ENCODE measurements at regions not wholly inside any gene's neighbourhood (a gene's known extent, or its start where the extent isn't known, plus 50 kb on each side); places are given as distances from the start of the nearest gene placed in this dataset.

DNA sequence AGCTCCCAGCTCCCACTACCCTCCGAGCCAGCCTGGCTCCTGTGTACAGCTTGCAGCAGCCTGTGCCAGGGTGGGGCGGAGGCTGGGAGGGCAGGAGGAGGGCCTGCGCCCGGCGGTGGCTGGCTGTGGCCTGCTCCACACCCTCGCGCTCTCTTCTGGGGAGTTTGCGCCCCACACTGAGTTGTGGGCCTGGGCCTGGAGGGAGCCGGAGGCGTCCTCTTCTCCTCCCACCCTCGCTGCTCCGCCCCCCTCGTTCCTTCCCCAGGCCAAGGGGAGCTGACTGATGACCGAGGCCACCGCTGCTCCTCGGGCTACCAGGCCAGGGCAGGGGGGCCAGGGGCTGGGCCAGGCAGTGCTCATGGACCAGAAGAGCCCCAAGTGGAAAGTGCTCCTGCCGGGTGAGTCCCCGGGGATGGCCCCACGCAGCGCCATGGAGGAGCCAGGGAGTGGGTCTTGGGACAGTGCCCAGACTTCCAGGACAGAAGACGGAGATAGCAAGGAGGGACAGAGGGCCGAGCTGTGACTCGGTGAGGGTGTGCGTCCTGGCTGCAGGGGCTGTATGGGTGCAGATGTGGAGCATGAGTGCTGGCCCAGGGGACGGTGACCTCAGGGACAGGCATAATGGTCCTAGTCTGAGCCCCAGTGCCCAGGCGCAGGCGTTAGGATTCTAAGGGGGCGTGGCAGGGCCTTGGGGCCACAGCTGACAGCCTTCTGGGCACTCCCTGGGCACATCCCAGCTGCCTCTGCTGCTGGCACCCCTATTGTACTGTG is 242.1 kb upstream of the GSE1 start:
- TF ChIP-seq, protein P1, sequence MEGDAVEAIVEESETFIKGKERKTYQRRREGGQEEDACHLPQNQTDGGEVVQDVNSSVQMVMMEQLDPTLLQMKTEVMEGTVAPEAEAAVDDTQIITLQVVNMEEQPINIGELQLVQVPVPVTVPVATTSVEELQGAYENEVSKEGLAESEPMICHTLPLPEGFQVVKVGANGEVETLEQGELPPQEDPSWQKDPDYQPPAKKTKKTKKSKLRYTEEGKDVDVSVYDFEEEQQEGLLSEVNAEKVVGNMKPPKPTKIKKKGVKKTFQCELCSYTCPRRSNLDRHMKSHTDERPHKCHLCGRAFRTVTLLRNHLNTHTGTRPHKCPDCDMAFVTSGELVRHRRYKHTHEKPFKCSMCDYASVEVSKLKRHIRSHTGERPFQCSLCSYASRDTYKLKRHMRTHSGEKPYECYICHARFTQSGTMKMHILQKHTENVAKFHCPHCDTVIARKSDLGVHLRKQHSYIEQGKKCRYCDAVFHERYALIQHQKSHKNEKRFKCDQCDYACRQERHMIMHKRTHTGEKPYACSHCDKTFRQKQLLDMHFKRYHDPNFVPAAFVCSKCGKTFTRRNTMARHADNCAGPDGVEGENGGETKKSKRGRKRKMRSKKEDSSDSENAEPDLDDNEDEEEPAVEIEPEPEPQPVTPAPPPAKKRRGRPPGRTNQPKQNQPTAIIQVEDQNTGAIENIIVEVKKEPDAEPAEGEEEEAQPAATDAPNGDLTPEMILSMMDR (IDR thresholded peaks at IDR 0.05; ENCODE audit: low read depth, low read length, poor library complexity, severe bottlenecking), result no peak
- TF ChIP-seq EZH2phosphoT487 (IDR thresholded peaks at IDR 0.05; ENCODE audit: borderline replicate concordance, low read length), result no peak
- Histone ChIP-seq H3K9me2 (replicated peaks; ENCODE audit: control insufficient read depth, low read length) (no peaks in the 10 kb centered on the region), H3K4me3 (ENCODE audit: low read length) (no peak overlapping the region), H3K4me2 (ENCODE audit: low read length) (no peak overlapping the region), H3K4me1 (ENCODE audit: control insufficient read depth, low read length) (no peaks in the 10 kb centered on the region), H3K36me3 (ENCODE audit: control insufficient read depth, low read length) (no peaks in the 10 kb centered on the region), H3K9me3 (ENCODE audit: control insufficient read depth, insufficient read depth, low read length) (no peaks in the 10 kb centered on the region), H4K20me1 (ENCODE audit: control insufficient read depth, insufficient read depth, low read depth, low read length) (no peaks in the 10 kb centered on the region), H3K27me3 (ENCODE audit: control insufficient read depth, low read length) (no peaks in the 10 kb centered on the region), H3K79me2 (ENCODE audit: control insufficient read depth, low read length) (no peaks in the 10 kb centered on the region), H3K27ac (ENCODE audit: low read depth, low read length) (no peak overlapping the region), H3F3A (ENCODE audit: control insufficient read depth, insufficient read depth) (no peaks in the 10 kb centered on the region)

GRCh38 chr16:85371948-85372347 is 241.2 kb upstream of the GSE1 start:
- H3K4me3 ChIP-seq (ENCODE audit: low read length), result no peak overlapping the region
- no peak overlapping the region for H3K27ac ChIP-seq (ENCODE audit: low read depth, low read length)
- no peaks in the 10 kb centered on the region for H3K36me3 ChIP-seq (ENCODE audit: control insufficient read depth, low read length)
- no peaks in the 10 kb centered on the region for H3K27me3 ChIP-seq (ENCODE audit: control insufficient read depth, low read length)
- no peak for TF ChIP-seq EZH2phosphoT487 (IDR thresholded peaks at IDR 0.05; ENCODE audit: borderline replicate concordance, low read length)
- TF ChIP-seq, protein P1 (IDR thresholded peaks at IDR 0.05; ENCODE audit: low read depth, low read length, poor library complexity, severe bottlenecking), result no peak
- no peaks in the 10 kb centered on the region for H3F3A ChIP-seq (ENCODE audit: control insufficient read depth, insufficient read depth)
- H3K4me1 ChIP-seq (ENCODE audit: control insufficient read depth, low read length), result no peaks in the 10 kb centered on the region
- no peaks in the 10 kb centered on the region for H3K9me2 ChIP-seq (replicated peaks; ENCODE audit: control insufficient read depth, low read length)
- no peaks in the 10 kb centered on the region for H4K20me1 ChIP-seq (ENCODE audit: control insufficient read depth, insufficient read depth, low read depth, low read length)
- H3K4me2 ChIP-seq (ENCODE audit: low read length), result no peak overlapping the region
- no peaks in the 10 kb centered on the region for H3K79me2 ChIP-seq (ENCODE audit: control insufficient read depth, low read length)
- no peaks in the 10 kb centered on the region for H3K9me3 ChIP-seq (ENCODE audit: control insufficient read depth, insufficient read depth, low read length)

- Histone ChIP-seq H3K79me2 (ENCODE audit: control insufficient read depth, low read length) (no peaks in the 10 kb centered on the region), H3K4me2 (ENCODE audit: low read length) (no peak overlapping the region), H3K4me3 (ENCODE audit: low read length) (no peak overlapping the region), H3F3A (ENCODE audit: control insufficient read depth, insufficient read depth) (no peaks in the 10 kb centered on the region), H3K4me1 (ENCODE audit: control insufficient read depth, low read length) (no peaks in the 10 kb centered on the region), H3K9me2 (replicated peaks; ENCODE audit: control insufficient read depth, low read length) (no peaks in the 10 kb centered on the region), H3K27ac (ENCODE audit: low read depth, low read length) (no peak overlapping the region), H3K9me3 (ENCODE audit: control insufficient read depth, insufficient read depth, low read length) (no peaks in the 10 kb centered on the region), H4K20me1 (ENCODE audit: control insufficient read depth, insufficient read depth, low read depth, low read length) (no peaks in the 10 kb centered on the region), H3K36me3 (ENCODE audit: control insufficient read depth, low read length) (no peaks in the 10 kb centered on the region), H3K27me3 (ENCODE audit: control insufficient read depth, low read length) (no peaks in the 10 kb centered on the region)
- TF ChIP-seq, protein P1 (IDR thresholded peaks at IDR 0.05; ENCODE audit: low read depth, low read length, poor library complexity, severe bottlenecking), result no peak
Measured at GRCh38 chr16:85372627-85373372, 240.3 kb upstream of the GSE1 start.
